ENCODE measurements at regions not wholly inside any gene's neighbourhood (a gene's known extent, or its start where the extent isn't known, plus 50 kb on each side); places are given as distances from the start of the nearest gene placed in this dataset.

DNA sequence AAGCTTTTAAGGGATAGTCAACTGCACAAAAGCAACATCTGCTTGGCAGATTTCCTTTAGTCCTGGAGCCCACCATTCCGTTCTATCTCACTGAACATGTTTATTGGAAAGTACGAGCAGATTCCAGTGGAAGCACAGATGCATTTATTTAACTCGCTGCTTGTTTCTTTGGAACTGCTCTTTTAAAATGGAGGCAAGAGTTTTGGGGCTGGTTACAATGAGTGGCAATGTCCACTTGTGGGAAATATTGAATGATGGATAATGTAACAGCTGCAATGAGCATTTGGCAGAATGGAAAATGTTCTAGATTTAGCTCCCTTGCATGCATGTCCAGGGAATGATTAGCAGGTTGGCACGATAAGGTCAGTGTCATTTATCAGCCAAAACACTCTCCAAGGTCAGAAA lies 163.0 kb downstream of the ATP23 start:
- no peaks in the 10 kb centered on the region for H3F3A ChIP-seq (ENCODE audit: insufficient read depth)
- H3K4me2 ChIP-seq (ENCODE audit: low read depth, low read length, poor library complexity, severe bottlenecking), result no peak overlapping the region
- no peaks in the 10 kb centered on the region for H3K79me2 ChIP-seq (ENCODE audit: insufficient read depth, low read length)
- H3K36me3 ChIP-seq (ENCODE audit: low read length), result no peaks in the 10 kb centered on the region
- H2AFZ ChIP-seq (ENCODE audit: low read depth, low read length, severe bottlenecking), result no peak overlapping the region
- TF ChIP-seq CTCF (IDR thresholded peaks at IDR 0.05; ENCODE audit: insufficient read depth, low read length, poor library complexity, severe bottlenecking) (no peak), EZH2phosphoT487 (conservative IDR thresholded peaks at IDR 0.05; ENCODE audit: low read length) (no peak)
- no peaks in the 10 kb centered on the region for H3K9me3 ChIP-seq (ENCODE audit: insufficient read depth, low read length)
- H4K20me1 ChIP-seq (ENCODE audit: low read depth, low read length), result no peaks in the 10 kb centered on the region
- no peak overlapping the region for H3K9ac ChIP-seq (ENCODE audit: low read length)
- H3K27ac ChIP-seq (ENCODE audit: low read depth, low read length), result no peak overlapping the region
- no peak overlapping the region for H3K4me3 ChIP-seq (ENCODE audit: insufficient read depth, low read length, poor library complexity, severe bottlenecking)
- H3K9me2 ChIP-seq (replicated peaks; ENCODE audit: insufficient read depth, low read length), result no peaks in the 10 kb centered on the region
- no peaks in the 10 kb centered on the region for H3K27me3 ChIP-seq (ENCODE audit: low read length)

DNA sequence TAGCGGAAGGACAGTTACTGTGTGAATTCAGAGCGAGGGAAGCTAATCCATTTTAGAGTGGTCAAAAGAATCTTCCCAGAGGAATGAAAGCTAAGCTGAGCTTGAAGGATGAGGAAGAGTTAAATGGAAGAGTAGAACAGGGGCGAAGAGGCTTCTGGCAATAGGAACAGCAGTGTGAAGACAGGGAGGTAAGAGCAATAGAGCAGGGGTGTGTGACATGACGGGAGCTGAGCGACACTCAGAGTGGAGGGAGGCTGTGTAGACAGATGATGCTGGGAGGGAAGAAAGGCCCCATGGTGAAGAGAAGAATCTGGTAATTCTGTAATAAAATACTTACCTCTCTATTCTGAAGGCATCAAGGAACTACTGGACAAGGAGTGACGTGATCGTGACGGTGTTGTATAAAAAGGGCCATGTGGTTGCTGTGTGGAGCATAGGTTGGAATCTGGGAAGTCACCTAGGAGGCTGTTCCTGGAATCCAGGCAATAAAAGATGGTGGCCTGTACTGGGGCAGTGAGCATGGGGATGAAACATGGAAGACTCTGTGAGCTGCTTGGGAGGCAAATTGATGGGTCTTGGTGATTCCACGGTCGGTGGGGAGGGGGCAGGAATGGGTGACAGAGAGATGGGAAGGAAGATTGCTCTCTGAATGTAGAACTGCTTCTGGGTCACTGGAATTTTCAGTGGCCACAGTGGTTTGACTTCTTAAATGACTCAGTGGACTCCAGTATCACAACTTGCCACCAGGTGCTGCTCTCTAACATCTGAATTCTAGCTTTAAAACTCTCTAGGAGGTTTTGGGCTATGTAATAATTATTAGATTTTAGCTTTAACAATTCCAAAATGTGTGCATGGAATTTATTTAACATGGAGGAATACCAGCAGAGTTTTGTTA lies 164.1 kb downstream of the ATP23 start:
- TF ChIP-seq CTCF (IDR thresholded peaks at IDR 0.05; ENCODE audit: insufficient read depth, low read length, poor library complexity, severe bottlenecking) (no peak), EZH2phosphoT487 (conservative IDR thresholded peaks at IDR 0.05; ENCODE audit: low read length) (no peak)
- H3K27ac ChIP-seq (ENCODE audit: low read depth, low read length), result no peak overlapping the region
- H3F3A ChIP-seq (ENCODE audit: insufficient read depth), result no peaks in the 10 kb centered on the region
- no peak overlapping the region for H2AFZ ChIP-seq (ENCODE audit: low read depth, low read length, severe bottlenecking)
- H3K4me3 ChIP-seq (ENCODE audit: insufficient read depth, low read length, poor library complexity, severe bottlenecking), result no peak overlapping the region
- H3K36me3 ChIP-seq (ENCODE audit: low read length), result no peaks in the 10 kb centered on the region
- H3K9ac ChIP-seq (ENCODE audit: low read length), result no peak overlapping the region
- H3K9me2 ChIP-seq (replicated peaks; ENCODE audit: insufficient read depth, low read length), result no peaks in the 10 kb centered on the region
- H3K9me3 ChIP-seq (ENCODE audit: insufficient read depth, low read length), result no peaks in the 10 kb centered on the region
- no peaks in the 10 kb centered on the region for H3K79me2 ChIP-seq (ENCODE audit: insufficient read depth, low read length)
- no peaks in the 10 kb centered on the region for H3K27me3 ChIP-seq (ENCODE audit: low read length)
- no peaks in the 10 kb centered on the region for H4K20me1 ChIP-seq (ENCODE audit: low read depth, low read length)
- no peak overlapping the region for H3K4me2 ChIP-seq (ENCODE audit: low read depth, low read length, poor library complexity, severe bottlenecking)

- H3F3A ChIP-seq (ENCODE audit: insufficient read depth), result no peaks in the 10 kb centered on the region
- H3K9me3 ChIP-seq (ENCODE audit: insufficient read depth, low read length), result no peaks in the 10 kb centered on the region
- H3K27me3 ChIP-seq (ENCODE audit: low read length), result no peaks in the 10 kb centered on the region
- H3K9ac ChIP-seq (ENCODE audit: low read length), result no peak overlapping the region
- no peak overlapping the region for H3K4me2 ChIP-seq (ENCODE audit: low read depth, low read length, poor library complexity, severe bottlenecking)
- H3K4me3 ChIP-seq (ENCODE audit: insufficient read depth, low read length, poor library complexity, severe bottlenecking), result no peak overlapping the region
- no peak overlapping the region for H2AFZ ChIP-seq (ENCODE audit: low read depth, low read length, severe bottlenecking)
- H3K36me3 ChIP-seq (ENCODE audit: low read length), result no peaks in the 10 kb centered on the region
- no peak overlapping the region for H3K27ac ChIP-seq (ENCODE audit: low read depth, low read length)
- H3K79me2 ChIP-seq (ENCODE audit: insufficient read depth, low read length), result no peaks in the 10 kb centered on the region
- TF ChIP-seq EZH2phosphoT487 (conservative IDR thresholded peaks at IDR 0.05; ENCODE audit: low read length) (no peak), CTCF (IDR thresholded peaks at IDR 0.05; ENCODE audit: insufficient read depth, low read length, poor library complexity, severe bottlenecking) (no peak)
- no peaks in the 10 kb centered on the region for H4K20me1 ChIP-seq (ENCODE audit: low read depth, low read length)
- no peaks in the 10 kb centered on the region for H3K9me2 ChIP-seq (replicated peaks; ENCODE audit: insufficient read depth, low read length)
These were observed 164.8 kb downstream of the ATP23 start for GRCh38 chr12:58106195-58106594.
